RCC 7860 (cell line): ENCODE measurements at regions not wholly inside any gene's neighbourhood (a gene's known extent, or its start where the extent isn't known, plus 50 kb on each side); places are given as distances from the start of the nearest gene placed in this dataset.

ENCODE experiments used
- DNase-seq: peaks from one replicate; pipeline ENCODE4 v3.0.0-alpha.2; 2015; ENCODE audit warnings: low spot score
- FAIRE-seq: peaks from 2 replicates; lab custom pipeline; 2012; peaks lifted over from hg19 to GRCh38; lab: Jason Lieb, UNC

- no peak for DNase-seq
- FAIRE-seq, result no peak
These were observed 197.0 kb upstream of the DMAC1 start for GRCh38 chr9:7996558-7996957.

GRCh38 chr9:7988644-7989280 lies 189.2 kb upstream of the DMAC1 start:
- DNase-seq (no peak), FAIRE-seq (no peak)

GRCh38 chr9:7984692-7985091 lies 185.1 kb upstream of the DMAC1 start:
- DNase-seq (no peak), FAIRE-seq (no peak)

- DNase-seq (no peak), FAIRE-seq (no peak)
These were observed 184.6 kb upstream of the DMAC1 start for GRCh38 chr9:7984203-7984602.

GRCh38 chr9:7983490-7983889 lies 183.9 kb upstream of the DMAC1 start:
- no peak for FAIRE-seq
- DNase-seq, result no peak

- FAIRE-seq (no peak), DNase-seq (no peak)
These were observed 183.3 kb upstream of the DMAC1 start for GRCh38 chr9:7982907-7983306.

- no peak for DNase-seq
- FAIRE-seq, result no peak
These were observed 181.2 kb upstream of the DMAC1 start for GRCh38 chr9:7980691-7981289.

GRCh38 chr9:7980041-7980440 lies 180.5 kb upstream of the DMAC1 start:
- DNase-seq (no peak), FAIRE-seq (no peak)

GRCh38 chr9:7979611-7980010 lies 180.0 kb upstream of the DMAC1 start:
- no peak for DNase-seq

GRCh38 chr9:7977586-7977985 lies 178.0 kb upstream of the DMAC1 start:
- DNase-seq (no peak), FAIRE-seq (no peak)

More at GRCh38 chr9:7979611-7980010, 180.0 kb upstream of the DMAC1 start:
- no peak for FAIRE-seq

GRCh38 chr9:7976856-7977255 lies 177.3 kb upstream of the DMAC1 start:
- FAIRE-seq, result no peak
- DNase-seq, result no peak

- peak; percentile 37 for DNase-seq
- no peak for FAIRE-seq
These were observed 176.7 kb upstream of the DMAC1 start for GRCh38 chr9:7976167-7976755.

- DNase-seq (no peak), FAIRE-seq (no peak)
These were observed 175.8 kb upstream of the DMAC1 start for GRCh38 chr9:7975336-7975735.

GRCh38 chr9:7974335-7974960 lies 174.9 kb upstream of the DMAC1 start:
- no peak for DNase-seq
- FAIRE-seq, result no peak

- DNase-seq, result no peak
These were observed 173.5 kb upstream of the DMAC1 start for GRCh38 chr9:7973123-7973522.

GRCh38 chr9:7970681-7971330 lies 171.2 kb upstream of the DMAC1 start:
- FAIRE-seq (no peak), DNase-seq (no peak)

More at GRCh38 chr9:7973123-7973522, 173.5 kb upstream of the DMAC1 start:
- FAIRE-seq, result no peak

GRCh38 chr9:7968687-7969086 lies 169.1 kb upstream of the DMAC1 start:
- no peak for FAIRE-seq
- no peak for DNase-seq

GRCh38 chr9:7967851-7968250 lies 168.3 kb upstream of the DMAC1 start:
- DNase-seq, result no peak
- no peak for FAIRE-seq

- no peak for FAIRE-seq
These were observed 167.7 kb upstream of the DMAC1 start for GRCh38 chr9:7967093-7967827.

GRCh38 chr9:7965063-7965462 lies 165.5 kb upstream of the DMAC1 start:
- FAIRE-seq (no peak), DNase-seq (no peak)

More at GRCh38 chr9:7967093-7967827, 167.7 kb upstream of the DMAC1 start:
- DNase-seq, result no peak

GRCh38 chr9:7963026-7963425 lies 163.4 kb upstream of the DMAC1 start:
- FAIRE-seq, result no peak
- DNase-seq, result no peak
